A549 (cell line): ENCODE measurements at regions not wholly inside any gene's neighbourhood (a gene's known extent, or its start where the extent isn't known, plus 50 kb on each side); places are given as distances from the start of the nearest gene placed in this dataset.

ENCODE experiments used
- CBX8 ChIP-seq: fragments of 200-600 bp; sonication (generic); IDR thresholded peaks from 2 replicates; pipeline ENCODE4 v1.6.1; 2016
- EP300 ChIP-seq, 2 experiments: fragments of >200 bp; sonication (Bioruptor Twin); formaldehyde crosslinking; IDR thresholded peaks; 2 replicates in 1 of 2; 3 replicates in 1 of 2; pipeline ENCODE4 v1.6.1; 2016 to 2017
- HDAC2 ChIP-seq: fragments of 200-600 bp; sonication (generic); IDR thresholded peaks from 2 replicates; pipeline ENCODE4 v1.6.1; 2016
- HOXB13 ChIP-seq: fragments of 250-450 bp; sonication (Bioruptor Pico); IDR thresholded peaks from 2 replicates; pipeline ENCODE4 v1.5.0; 2020; ENCODE audit warnings: low read depth, mild to moderate bottlenecking, moderate library complexity
- MAFK ChIP-seq: fragments of 450-650 bp; IDR thresholded peaks from 2 replicates; pipeline ENCODE4 v1.6.1; 2014; ENCODE audit not compliant: partially characterized antibody
- MYC ChIP-seq: IDR thresholded peaks from 2 replicates; pipeline ENCODE4 v1.6.1; 2012; ENCODE audit warnings: mild to moderate bottlenecking, inconsistent platforms, low read length, improper control_type of control experiment, borderline replicate concordance
- NFE2L2 ChIP-seq: fragments of 150-350 bp; conservative IDR thresholded peaks from 2 replicates; pipeline ENCODE4 v1.6.1; 2014; ENCODE audit warnings: low read length
- POLR2A ChIP-seq: IDR thresholded peaks from 2 replicates; pipeline ENCODE4 v1.6.1; 2012; ENCODE audit warnings: mild to moderate bottlenecking, low read length
- RAD21 ChIP-seq, 2 experiments: fragments of >200 bp in 1 of 2; sonication (Bioruptor Twin) in 1 of 2; formaldehyde crosslinking in 1 of 2; IDR thresholded peaks in 1 of 2; conservative IDR thresholded peaks in 1 of 2; 2 replicates in 1 of 2; 3 replicates in 1 of 2; pipeline ENCODE4 v1.6.1; 2012 to 2018; ENCODE audit warnings: inconsistent platforms in 1 of 2
- RARB ChIP-seq: fragments of 250-450 bp; sonication (Bioruptor Pico); IDR thresholded peaks from 2 replicates; pipeline ENCODE4 v1.8.0; 2021; ENCODE audit warnings: mild to moderate bottlenecking, moderate library complexity
- RNF2 ChIP-seq: fragments of 200-600 bp; sonication (generic); IDR thresholded peaks from 2 replicates; pipeline ENCODE4 v1.6.1; 2016; ENCODE audit warnings: low read depth, mild to moderate bottlenecking, antibody characterized with exemption, moderate library complexity, borderline replicate concordance
- TF ChIP-seq, protein P1 (sequence below): fragments of >200 bp; sonication (Bioruptor Twin); formaldehyde crosslinking; IDR thresholded peaks from 3 replicates; pipeline ENCODE4 v1.5.1; 2016
- TF ChIP-seq, protein P2 (sequence below): IDR thresholded peaks from 2 replicates; pipeline ENCODE4 v1.6.1; 2012

DNA sequence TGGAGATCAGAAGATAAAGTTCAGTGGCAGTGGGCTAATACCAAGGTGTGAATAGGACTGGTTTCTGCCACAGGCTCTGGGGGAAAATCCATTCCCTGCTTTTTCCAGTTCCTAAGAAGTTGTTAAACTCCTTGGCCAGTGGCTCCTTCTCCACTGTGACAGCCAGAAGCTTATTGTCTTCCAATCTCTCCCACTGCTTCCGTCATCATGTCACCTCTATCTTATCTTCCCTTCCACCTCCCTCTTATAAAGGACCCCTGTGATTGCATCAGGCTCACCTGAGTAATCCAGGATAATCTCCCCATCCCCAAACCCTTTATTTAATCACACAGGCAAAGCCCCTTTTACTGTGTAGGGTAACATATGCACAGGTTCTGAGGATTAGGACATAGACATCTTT is 431.2 kb upstream of the SLC10A2 start:
- TF ChIP-seq, protein P1, sequence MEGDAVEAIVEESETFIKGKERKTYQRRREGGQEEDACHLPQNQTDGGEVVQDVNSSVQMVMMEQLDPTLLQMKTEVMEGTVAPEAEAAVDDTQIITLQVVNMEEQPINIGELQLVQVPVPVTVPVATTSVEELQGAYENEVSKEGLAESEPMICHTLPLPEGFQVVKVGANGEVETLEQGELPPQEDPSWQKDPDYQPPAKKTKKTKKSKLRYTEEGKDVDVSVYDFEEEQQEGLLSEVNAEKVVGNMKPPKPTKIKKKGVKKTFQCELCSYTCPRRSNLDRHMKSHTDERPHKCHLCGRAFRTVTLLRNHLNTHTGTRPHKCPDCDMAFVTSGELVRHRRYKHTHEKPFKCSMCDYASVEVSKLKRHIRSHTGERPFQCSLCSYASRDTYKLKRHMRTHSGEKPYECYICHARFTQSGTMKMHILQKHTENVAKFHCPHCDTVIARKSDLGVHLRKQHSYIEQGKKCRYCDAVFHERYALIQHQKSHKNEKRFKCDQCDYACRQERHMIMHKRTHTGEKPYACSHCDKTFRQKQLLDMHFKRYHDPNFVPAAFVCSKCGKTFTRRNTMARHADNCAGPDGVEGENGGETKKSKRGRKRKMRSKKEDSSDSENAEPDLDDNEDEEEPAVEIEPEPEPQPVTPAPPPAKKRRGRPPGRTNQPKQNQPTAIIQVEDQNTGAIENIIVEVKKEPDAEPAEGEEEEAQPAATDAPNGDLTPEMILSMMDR = no peak
- TF ChIP-seq RNF2 (no peak), NFE2L2 (no peak), CBX8 (no peak), POLR2A (no peak), MAFK (no peak), HDAC2 (no peak), HOXB13 (no peak), MYC (no peak), EP300 (IDR thresholded peaks at IDR 0.05) (no peak), RARB (CRISPR knock-in tag) (no peak), RAD21 (conservative IDR thresholded peaks at IDR 0.05 in 1 of 2, IDR thresholded peaks at IDR 0.05 in 1 of 2) (no peak)
- TF ChIP-seq, protein P2, sequence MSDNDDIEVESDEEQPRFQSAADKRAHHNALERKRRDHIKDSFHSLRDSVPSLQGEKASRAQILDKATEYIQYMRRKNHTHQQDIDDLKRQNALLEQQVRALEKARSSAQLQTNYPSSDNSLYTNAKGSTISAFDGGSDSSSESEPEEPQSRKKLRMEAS = no peak
